MM.1S (cell line): ENCODE measurements at regions not wholly inside any gene's neighbourhood (a gene's known extent, or its start where the extent isn't known, plus 50 kb on each side); places are given as distances from the start of the nearest gene placed in this dataset.

Experiments used
- DNase-seq: peaks from one replicate; pipeline ENCODE4 v3.0.0-alpha.2; 2015
- H2AFZ ChIP-seq: fragments of 300-600 bp; sonication (generic); 2 replicates; pipeline ENCODE4 v1.6.0; 2016; ENCODE audit warnings: antibody characterized with exemption, low read length
- H3F3A ChIP-seq: fragments of 300-600 bp; sonication (generic); 2 replicates; pipeline ENCODE4 v1.6.1; 2016; ENCODE audit warnings: mild to moderate bottlenecking, antibody characterized with exemption, low read length, moderate library complexity, mixed read lengths; ENCODE audit not compliant: insufficient read depth
- H3K27ac ChIP-seq: fragments of 300-600 bp; sonication (generic); 2 replicates; pipeline ENCODE4 v1.5.1; 2016; ENCODE audit warnings: mild to moderate bottlenecking, low read length
- H3K27me3 ChIP-seq: fragments of 300-600 bp; sonication (generic); replicated peaks from 2 replicates; pipeline ENCODE4 v1.6.0; 2016; ENCODE audit warnings: low read length; ENCODE audit not compliant: insufficient read depth
- H3K36me3 ChIP-seq: fragments of 300-600 bp; sonication (generic); replicated peaks from 2 replicates; pipeline ENCODE4 v1.6.1; 2016; ENCODE audit warnings: mild to moderate bottlenecking, low read length, mixed read lengths; ENCODE audit not compliant: insufficient read depth
- H3K4me1 ChIP-seq: fragments of 300-600 bp; sonication (generic); 2 replicates; pipeline ENCODE4 v1.6.1; 2016; ENCODE audit warnings: low read length, mixed read lengths
- H3K4me2 ChIP-seq: fragments of 300-600 bp; sonication (generic); 2 replicates; pipeline ENCODE4 v1.6.0; 2016; ENCODE audit warnings: low read depth, low read length
- H3K4me3 ChIP-seq: fragments of 300-600 bp; sonication (generic); 2 replicates; pipeline ENCODE4 v1.5.1; 2016; ENCODE audit warnings: low read length, mixed read lengths
- H3K79me2 ChIP-seq: fragments of 300-600 bp; sonication (generic); 2 replicates; pipeline ENCODE4 v1.6.1; 2016; ENCODE audit warnings: mixed run types, low read length, mixed read lengths
- H3K9ac ChIP-seq: fragments of 300-600 bp; sonication (generic); 2 replicates; pipeline ENCODE4 v1.6.1; 2016; ENCODE audit warnings: low read length, mixed read lengths
- H3K9me2 ChIP-seq: fragments of 300-600 bp; sonication (generic); replicated peaks from 2 replicates; pipeline ENCODE4 v1.6.1; 2016; ENCODE audit warnings: mild to moderate bottlenecking, low read length, mixed read lengths; ENCODE audit not compliant: insufficient read depth
- H3K9me3 ChIP-seq: fragments of 300-600 bp; sonication (generic); replicated peaks from 2 replicates; pipeline ENCODE4 v1.6.1; 2016; ENCODE audit warnings: mild to moderate bottlenecking, low read length, mixed read lengths; ENCODE audit not compliant: insufficient read depth
- H4K20me1 ChIP-seq: fragments of 300-600 bp; sonication (generic); 2 replicates; pipeline ENCODE4 v1.6.1; 2016; ENCODE audit warnings: mild to moderate bottlenecking, low read length, moderate library complexity, mixed read lengths; ENCODE audit not compliant: insufficient read depth
- EZH2 ChIP-seq: fragments of 300-600 bp; sonication (generic); optimal IDR thresholded peaks from 2 replicates; pipeline ENCODE3; 2017; ENCODE audit warnings: low read depth, mild to moderate bottlenecking, antibody characterized with exemption, low read length, mixed read lengths
- EZH2phosphoT487 ChIP-seq: fragments of 300-600 bp; sonication (generic); IDR thresholded peaks from 2 replicates; pipeline ENCODE4 v1.6.1; 2018; ENCODE audit warnings: antibody characterized with exemption, low read length
- TF ChIP-seq, protein P1 (sequence below): fragments of 300-600 bp; sonication (generic); IDR thresholded peaks from 2 replicates; pipeline ENCODE4 v1.5.1; 2016; ENCODE audit warnings: antibody characterized with exemption, low read length, mixed read lengths

DNA sequence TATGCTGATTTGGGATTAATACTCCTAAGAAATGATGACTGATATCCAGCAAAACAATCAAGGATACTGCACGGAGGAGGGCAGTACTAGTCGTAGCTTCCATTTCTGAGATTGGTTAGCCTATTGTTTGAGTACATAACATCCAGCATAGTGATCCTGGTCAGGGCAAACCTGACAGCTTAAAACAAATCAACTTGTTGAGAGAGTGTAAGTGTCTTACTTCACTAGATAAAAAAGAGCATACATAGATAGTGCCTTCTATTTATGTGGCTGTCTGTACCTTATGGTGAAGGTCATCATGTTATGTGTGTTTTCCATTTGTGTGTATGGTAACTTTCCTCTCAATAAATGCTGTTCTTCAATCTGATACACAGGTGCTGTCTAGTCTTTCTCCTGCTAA lies 228.4 kb downstream of the PTGER3 start:
- DNase-seq, result no peak
- H3K9ac ChIP-seq, result no peak overlapping the region
- H3K9me2 ChIP-seq, result no peaks in the 10 kb centered on the region
- H2AFZ ChIP-seq, result no peak overlapping the region
- no peaks in the 10 kb centered on the region for H4K20me1 ChIP-seq
- H3K4me1 ChIP-seq, result no peaks in the 10 kb centered on the region
- H3K4me2 ChIP-seq, result no peak overlapping the region
- no peaks in the 10 kb centered on the region for H3K36me3 ChIP-seq
- no peaks in the 10 kb centered on the region for H3K79me2 ChIP-seq
- TF ChIP-seq EZH2phosphoT487 (no peak), EZH2 (no peak)
- TF ChIP-seq, protein P1, sequence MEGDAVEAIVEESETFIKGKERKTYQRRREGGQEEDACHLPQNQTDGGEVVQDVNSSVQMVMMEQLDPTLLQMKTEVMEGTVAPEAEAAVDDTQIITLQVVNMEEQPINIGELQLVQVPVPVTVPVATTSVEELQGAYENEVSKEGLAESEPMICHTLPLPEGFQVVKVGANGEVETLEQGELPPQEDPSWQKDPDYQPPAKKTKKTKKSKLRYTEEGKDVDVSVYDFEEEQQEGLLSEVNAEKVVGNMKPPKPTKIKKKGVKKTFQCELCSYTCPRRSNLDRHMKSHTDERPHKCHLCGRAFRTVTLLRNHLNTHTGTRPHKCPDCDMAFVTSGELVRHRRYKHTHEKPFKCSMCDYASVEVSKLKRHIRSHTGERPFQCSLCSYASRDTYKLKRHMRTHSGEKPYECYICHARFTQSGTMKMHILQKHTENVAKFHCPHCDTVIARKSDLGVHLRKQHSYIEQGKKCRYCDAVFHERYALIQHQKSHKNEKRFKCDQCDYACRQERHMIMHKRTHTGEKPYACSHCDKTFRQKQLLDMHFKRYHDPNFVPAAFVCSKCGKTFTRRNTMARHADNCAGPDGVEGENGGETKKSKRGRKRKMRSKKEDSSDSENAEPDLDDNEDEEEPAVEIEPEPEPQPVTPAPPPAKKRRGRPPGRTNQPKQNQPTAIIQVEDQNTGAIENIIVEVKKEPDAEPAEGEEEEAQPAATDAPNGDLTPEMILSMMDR, result no peak
- no peaks in the 10 kb centered on the region for H3F3A ChIP-seq
- no peaks in the 10 kb centered on the region for H3K9me3 ChIP-seq
- no peak overlapping the region for H3K4me3 ChIP-seq
- H3K27me3 ChIP-seq, result no peaks in the 10 kb centered on the region
- no peak overlapping the region for H3K27ac ChIP-seq

DNA sequence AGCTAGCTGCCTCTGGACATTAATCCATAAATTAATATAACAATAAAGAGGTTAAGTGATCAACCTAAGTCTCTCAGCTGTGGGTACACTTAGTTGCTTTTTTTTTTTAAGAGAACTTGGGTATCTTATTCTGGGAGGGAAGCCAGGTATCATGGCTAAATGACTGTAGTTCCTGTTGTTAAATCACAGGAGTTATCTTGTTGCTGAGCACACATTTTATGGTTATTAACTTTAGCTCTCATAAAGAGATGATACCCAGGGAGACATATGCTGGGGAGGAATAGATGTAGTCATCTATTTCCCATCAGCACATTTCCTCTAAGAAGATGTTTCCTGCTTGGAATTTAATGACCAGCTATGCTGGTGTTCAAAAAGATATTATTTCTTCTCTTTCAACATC lies 227.8 kb downstream of the PTGER3 start:
- Histone ChIP-seq H2AFZ (no peak overlapping the region), H3K4me3 (no peak overlapping the region), H3F3A (no peaks in the 10 kb centered on the region), H3K9me3 (no peaks in the 10 kb centered on the region), H3K27ac (no peak overlapping the region), H3K4me1 (no peaks in the 10 kb centered on the region), H3K4me2 (no peak overlapping the region), H3K9ac (no peak overlapping the region), H3K9me2 (no peaks in the 10 kb centered on the region), H3K36me3 (no peaks in the 10 kb centered on the region), H3K27me3 (no peaks in the 10 kb centered on the region), H4K20me1 (no peaks in the 10 kb centered on the region), H3K79me2 (no peaks in the 10 kb centered on the region)
- DNase-seq, result no peak
- TF ChIP-seq, protein P1, result no peak
- TF ChIP-seq EZH2 (no peak), EZH2phosphoT487 (no peak)

DNA sequence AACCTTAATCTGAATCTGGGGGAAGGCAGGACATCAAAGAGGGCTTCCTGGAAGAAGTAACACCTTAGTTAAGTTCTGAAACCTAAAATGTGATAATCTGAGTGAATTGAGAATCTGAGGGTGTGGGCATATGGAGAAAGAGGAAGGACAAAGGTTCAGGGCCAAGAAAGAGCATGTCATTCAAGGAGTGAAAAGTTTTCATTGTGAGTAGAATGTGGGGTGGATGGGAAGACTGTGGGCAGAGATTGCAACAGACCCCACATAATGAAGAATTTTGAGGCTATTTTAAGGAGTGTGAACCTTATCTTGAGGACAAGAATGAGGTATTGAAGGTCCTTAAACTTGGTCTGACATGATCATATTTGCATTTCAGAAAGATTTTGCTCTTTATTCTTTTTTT lies 227.2 kb downstream of the PTGER3 start:
- H3K4me1 ChIP-seq, result no peaks in the 10 kb centered on the region

More for the DNA sequence above, 227.2 kb downstream of the PTGER3 start:
- Histone ChIP-seq H3K79me2 (no peaks in the 10 kb centered on the region), H2AFZ (no peak overlapping the region), H3K4me3 (no peak overlapping the region), H3K27me3 (no peaks in the 10 kb centered on the region), H4K20me1 (no peaks in the 10 kb centered on the region), H3K36me3 (no peaks in the 10 kb centered on the region), H3K4me2 (no peak overlapping the region), H3K9me2 (no peaks in the 10 kb centered on the region), H3K9ac (no peak overlapping the region), H3K9me3 (no peaks in the 10 kb centered on the region), H3F3A (no peaks in the 10 kb centered on the region), H3K27ac (no peak overlapping the region)
- TF ChIP-seq, protein P1, result no peak
- TF ChIP-seq EZH2phosphoT487 (no peak), EZH2 (no peak)
- DNase-seq, result no peak
